Transverse colon (tissue), 4 donors: ENCODE measurements at regions not wholly inside any gene's neighbourhood (a gene's known extent, or its start where the extent isn't known, plus 50 kb on each side); places are given as distances from the start of the nearest gene placed in this dataset.

Experiments used
- CTCF ChIP-seq, 5 experiments: fragments of 200-600 bp in 3 of 5; fragments of 450-650 bp in 2 of 5; sonication (generic) in 3 of 5; IDR thresholded peaks; 1 replicate in 2 of 5; 2 replicates in 3 of 5; pipeline ENCODE4 v1.5.1; 2016 to 2017; ENCODE audit warnings: antibody characterized with exemption in 5 of 5, inconsistent platforms in 3 of 5, mild to moderate bottlenecking in 2 of 5, moderate library complexity in 1 of 5
- POLR2A ChIP-seq: fragments of 450-650 bp; IDR thresholded peaks from one replicate; pipeline ENCODE4 v1.6.1; 2016; ENCODE audit warnings: antibody characterized with exemption, mild to moderate bottlenecking, moderate library complexity
- POLR2AphosphoS5 ChIP-seq, 3 donors: sonication (generic); formaldehyde crosslinking; IDR thresholded peaks; one replicate each; pipeline ENCODE4 v1.6.1; 2016; ENCODE audit warnings: antibody characterized with exemption in 3 of 3

GRCh38 chr12:132410849-132411248, 79.1 kb upstream of the FBRSL1 start:
- TF ChIP-seq CTCF (IDR thresholded peaks at IDR 0.05) (no peak), POLR2A (no peak), POLR2AphosphoS5 (IDR thresholded peaks at IDR 0.05) (no peak)
